Gastrocnemius medialis (tissue), 4 donors: ENCODE measurements at regions not wholly inside any gene's neighbourhood (a gene's known extent, or its start where the extent isn't known, plus 50 kb on each side); places are given as distances from the start of the nearest gene placed in this dataset.

Source experiments
- ATAC-seq, 2 donors: fragments of 150-250 bp; one replicate each; pipeline ENCODE4 v1.9.1; 2016
- DNase-seq, 2 donors: peaks; one replicate each; pipeline ENCODE4 v3.0.0-alpha.2; 2019
- H3K27ac ChIP-seq, 4 donors: fragments of 200-600 bp; sonication (generic); 1 replicate in 1 of 4; 2 replicates in 3 of 4; pipeline ENCODE4 v1.5.1; 2016 to 2018; ENCODE audit warnings: mild to moderate bottlenecking in 2 of 4, moderate library complexity in 1 of 4
- H3K27me3 ChIP-seq, 3 donors: fragments of 200-600 bp; sonication (generic) in 2 of 3; 1 replicate in 1 of 3; 2 replicates in 2 of 3; pipeline versions ENCODE4 v1.5.1 to v1.6.0; 2016 to 2019; ENCODE audit warnings: mild to moderate bottlenecking in 1 of 3, moderate library complexity in 1 of 3
- H3K36me3 ChIP-seq, 2 donors: fragments of 200-600 bp; sonication (generic) in 1 of 2; one replicate each; pipeline ENCODE4 v1.5.1; 2017 to 2018
- H3K4me1 ChIP-seq, 2 donors: fragments of 200-600 bp; sonication (generic) in 1 of 2; one replicate each; pipeline ENCODE4 v1.5.1; 2016 to 2017; ENCODE audit warnings: mild to moderate bottlenecking in 2 of 2
- H3K4me3 ChIP-seq, 4 donors: fragments of 200-600 bp; sonication (generic) in 3 of 4; 1 replicate in 1 of 4; 2 replicates in 3 of 4; pipeline ENCODE4 v1.5.1; 2016 to 2019; ENCODE audit warnings: mild to moderate bottlenecking in 2 of 4
- H3K9me3 ChIP-seq, 3 donors: fragments of 200-600 bp; sonication (generic) in 2 of 3; 1 replicate in 1 of 3; 2 replicates in 2 of 3; pipeline ENCODE4 v1.5.1; 2016 to 2019
- CTCF ChIP-seq, 5 experiments: fragments of 450-650 bp in 3 of 5; fragments of 200-600 bp in 2 of 5; sonication (generic) in 2 of 5; IDR thresholded peaks in 4 of 5; conservative IDR thresholded peaks in 1 of 5; 1 replicate in 4 of 5; 2 replicates in 1 of 5; pipeline ENCODE4 v1.5.1; 2016 to 2019; ENCODE audit warnings: antibody characterized with exemption in 5 of 5, mild to moderate bottlenecking in 3 of 5, moderate library complexity in 3 of 5
- POLR2A ChIP-seq, 2 donors: fragments of 450-650 bp; IDR thresholded peaks; one replicate each; pipeline ENCODE4 v1.6.1; 2017; ENCODE audit warnings: antibody characterized with exemption in 2 of 2, mild to moderate bottlenecking in 2 of 2, moderate library complexity in 2 of 2
- in situ Hi-C, 4 donors: fragments of 200-750 bp; cut with MboI; loops; one replicate each; pipeline versions ENCODE4 v1.15.0 to v1.8.0; 2017; ENCODE audit warnings: low sequenced_read_pairs in 4 of 4
- intact Hi-C: fragments of 100-400 bp; cut with DNase I; formaldehyde crosslinking; loops from one replicate; pipeline ENCODE4 v1.15.1; 2023; ENCODE audit warnings: low total_unique reads

- TF ChIP-seq CTCF (IDR thresholded peaks at IDR 0.05 in 4 of 5, conservative IDR thresholded peaks at IDR 0.05 in 1 of 5) (no peak), POLR2A (IDR thresholded peaks at IDR 0.05) (no peak)
- Histone ChIP-seq H3K27me3 (peaks cover 0 to 4% (median 0%) of the 10 kb centered on the region in 3 donors), H3K27ac (no peak overlapping the region), H3K36me3 (no peaks in the 10 kb centered on the region), H3K9me3 (no peaks in the 10 kb centered on the region), H3K4me3 (no peak overlapping the region), H3K4me1 (no peaks in the 10 kb centered on the region)
- DNase-seq = no peak
- intact Hi-C loops (no loop called here), in situ Hi-C loops (no loop called here)
- ATAC-seq = no peak
These were observed 254.4 kb upstream of the TLE3 start for GRCh38 chr15:70351941-70352774.

- Histone ChIP-seq H3K4me3 (no peak overlapping the region), H3K9me3 (no peaks in the 10 kb centered on the region), H3K27me3 (peaks cover 0 to 4% (median 0%) of the 10 kb centered on the region in 3 donors), H3K36me3 (no peaks in the 10 kb centered on the region), H3K4me1 (no peaks in the 10 kb centered on the region), H3K27ac (no peak overlapping the region)
- intact Hi-C loops = no loop called here
- TF ChIP-seq CTCF (IDR thresholded peaks at IDR 0.05 in 4 of 5, conservative IDR thresholded peaks at IDR 0.05 in 1 of 5) (no peak), POLR2A (IDR thresholded peaks at IDR 0.05) (no peak)
- DNase-seq = no peak
- in situ Hi-C loops = no loop called here
- ATAC-seq = no peak
These were observed 253.7 kb upstream of the TLE3 start for GRCh38 chr15:70351391-70351790.

GRCh38 chr15:70348581-70349344 is 251.0 kb upstream of the TLE3 start:
- intact Hi-C loops = no loop called here
- in situ Hi-C loops = no loop called here
- no peaks in the 10 kb centered on the region for H3K27me3 ChIP-seq
- no peaks in the 10 kb centered on the region for H3K4me1 ChIP-seq
- H3K27ac ChIP-seq = no peak overlapping the region
- no peaks in the 10 kb centered on the region for H3K9me3 ChIP-seq
- DNase-seq (peak in 1 of 2 donors; percentile 27), ATAC-seq (no peak)
- H3K36me3 ChIP-seq = no peaks in the 10 kb centered on the region
- no peak overlapping the region for H3K4me3 ChIP-seq
- TF ChIP-seq CTCF (IDR thresholded peaks at IDR 0.05 in 4 of 5, conservative IDR thresholded peaks at IDR 0.05 in 1 of 5) (no peak), POLR2A (IDR thresholded peaks at IDR 0.05) (no peak)

GRCh38 chr15:70348226-70348543 is 250.5 kb upstream of the TLE3 start:
- H3K27ac ChIP-seq = no peak overlapping the region
- no peak for DNase-seq
- in situ Hi-C loops = no loop called here
- H3K4me3 ChIP-seq = no peak overlapping the region
- no peaks in the 10 kb centered on the region for H3K4me1 ChIP-seq
- no peaks in the 10 kb centered on the region for H3K9me3 ChIP-seq
- intact Hi-C loops = no loop called here
- no peak for TF ChIP-seq POLR2A (IDR thresholded peaks at IDR 0.05)
- TF ChIP-seq CTCF (IDR thresholded peaks at IDR 0.05 in 4 of 5, conservative IDR thresholded peaks at IDR 0.05 in 1 of 5) = no peak
- ATAC-seq = no peak
- no peaks in the 10 kb centered on the region for H3K36me3 ChIP-seq
- H3K27me3 ChIP-seq = no peaks in the 10 kb centered on the region
